ENCODE measurements at regions not wholly inside any gene's neighbourhood (a gene's known extent, or its start where the extent isn't known, plus 50 kb on each side); places are given as distances from the start of the nearest gene placed in this dataset.

DNA sequence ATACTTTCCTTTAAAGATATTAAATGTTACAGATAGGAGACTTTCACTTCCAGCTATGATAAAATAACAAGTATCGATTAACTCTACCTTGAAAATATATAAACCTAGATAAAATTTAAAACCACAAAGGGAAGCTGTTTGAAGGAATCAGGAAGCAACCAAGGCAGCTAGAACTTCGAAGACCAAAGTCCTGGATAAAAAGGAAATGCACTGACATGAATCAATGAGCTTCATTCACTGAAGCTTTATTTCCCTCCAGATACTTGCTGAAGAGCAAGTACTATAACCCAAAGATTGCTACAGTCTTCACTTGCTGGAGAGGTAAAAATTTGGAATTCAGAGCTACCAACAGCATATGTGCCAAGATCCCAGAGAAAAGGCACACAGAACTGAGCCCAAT is 144.1 kb downstream of the PIK3R1 start:
- TF ChIP-seq, protein P1, sequence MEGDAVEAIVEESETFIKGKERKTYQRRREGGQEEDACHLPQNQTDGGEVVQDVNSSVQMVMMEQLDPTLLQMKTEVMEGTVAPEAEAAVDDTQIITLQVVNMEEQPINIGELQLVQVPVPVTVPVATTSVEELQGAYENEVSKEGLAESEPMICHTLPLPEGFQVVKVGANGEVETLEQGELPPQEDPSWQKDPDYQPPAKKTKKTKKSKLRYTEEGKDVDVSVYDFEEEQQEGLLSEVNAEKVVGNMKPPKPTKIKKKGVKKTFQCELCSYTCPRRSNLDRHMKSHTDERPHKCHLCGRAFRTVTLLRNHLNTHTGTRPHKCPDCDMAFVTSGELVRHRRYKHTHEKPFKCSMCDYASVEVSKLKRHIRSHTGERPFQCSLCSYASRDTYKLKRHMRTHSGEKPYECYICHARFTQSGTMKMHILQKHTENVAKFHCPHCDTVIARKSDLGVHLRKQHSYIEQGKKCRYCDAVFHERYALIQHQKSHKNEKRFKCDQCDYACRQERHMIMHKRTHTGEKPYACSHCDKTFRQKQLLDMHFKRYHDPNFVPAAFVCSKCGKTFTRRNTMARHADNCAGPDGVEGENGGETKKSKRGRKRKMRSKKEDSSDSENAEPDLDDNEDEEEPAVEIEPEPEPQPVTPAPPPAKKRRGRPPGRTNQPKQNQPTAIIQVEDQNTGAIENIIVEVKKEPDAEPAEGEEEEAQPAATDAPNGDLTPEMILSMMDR (IDR thresholded peaks at IDR 0.05): no peak
- TF ChIP-seq POLR2AphosphoS5 (IDR thresholded peaks at IDR 0.05) (no peak), POLR2A (IDR thresholded peaks at IDR 0.05) (no peak), EP300 (IDR thresholded peaks at IDR 0.05) (no peak)

Measured in gastroesophageal sphincter (tissue), 3 donors.